ENCODE measurements at regions not wholly inside any gene's neighbourhood (a gene's known extent, or its start where the extent isn't known, plus 50 kb on each side); places are given as distances from the start of the nearest gene placed in this dataset.
A peak's percentile ranks its signal among the peaks of the same experiment; 100 is the strongest.
"Not testable (repeated sequence)": the region's sequence is repeated elsewhere in the genome, so short reads cannot be mapped to it uniquely, and the experiment has no call there.

- DNase-seq: no peak
- intact Hi-C loops (cut with DNase I; ENCODE audit: low total_unique reads) (no loop called here), in situ Hi-C loops (cut with MboI; ENCODE audit: low sequenced_read_pairs in 4 of 4) (no loop called here)
- Histone ChIP-seq H3K27ac (no peak overlapping the region), H3K4me1 (no peaks in the 10 kb centered on the region), H3K27me3 (peaks cover 0 to 10% (median 2%) of the 10 kb centered on the region in 3 donors), H3K36me3 (no peaks in the 10 kb centered on the region), H3K4me3 (no peak overlapping the region), H3K9me3 (no peaks in the 10 kb centered on the region)
- no peak for ATAC-seq
- no peak for TF ChIP-seq POLR2A (IDR thresholded peaks at IDR 0.05)
- TF ChIP-seq, protein P1, sequence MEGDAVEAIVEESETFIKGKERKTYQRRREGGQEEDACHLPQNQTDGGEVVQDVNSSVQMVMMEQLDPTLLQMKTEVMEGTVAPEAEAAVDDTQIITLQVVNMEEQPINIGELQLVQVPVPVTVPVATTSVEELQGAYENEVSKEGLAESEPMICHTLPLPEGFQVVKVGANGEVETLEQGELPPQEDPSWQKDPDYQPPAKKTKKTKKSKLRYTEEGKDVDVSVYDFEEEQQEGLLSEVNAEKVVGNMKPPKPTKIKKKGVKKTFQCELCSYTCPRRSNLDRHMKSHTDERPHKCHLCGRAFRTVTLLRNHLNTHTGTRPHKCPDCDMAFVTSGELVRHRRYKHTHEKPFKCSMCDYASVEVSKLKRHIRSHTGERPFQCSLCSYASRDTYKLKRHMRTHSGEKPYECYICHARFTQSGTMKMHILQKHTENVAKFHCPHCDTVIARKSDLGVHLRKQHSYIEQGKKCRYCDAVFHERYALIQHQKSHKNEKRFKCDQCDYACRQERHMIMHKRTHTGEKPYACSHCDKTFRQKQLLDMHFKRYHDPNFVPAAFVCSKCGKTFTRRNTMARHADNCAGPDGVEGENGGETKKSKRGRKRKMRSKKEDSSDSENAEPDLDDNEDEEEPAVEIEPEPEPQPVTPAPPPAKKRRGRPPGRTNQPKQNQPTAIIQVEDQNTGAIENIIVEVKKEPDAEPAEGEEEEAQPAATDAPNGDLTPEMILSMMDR (IDR thresholded peaks at IDR 0.05 in 4 of 5, conservative IDR thresholded peaks at IDR 0.05 in 1 of 5): no peak
These were observed 130.3 kb downstream of the ADRA2C start for GRCh38 chr4:3896441-3896840.

DNA sequence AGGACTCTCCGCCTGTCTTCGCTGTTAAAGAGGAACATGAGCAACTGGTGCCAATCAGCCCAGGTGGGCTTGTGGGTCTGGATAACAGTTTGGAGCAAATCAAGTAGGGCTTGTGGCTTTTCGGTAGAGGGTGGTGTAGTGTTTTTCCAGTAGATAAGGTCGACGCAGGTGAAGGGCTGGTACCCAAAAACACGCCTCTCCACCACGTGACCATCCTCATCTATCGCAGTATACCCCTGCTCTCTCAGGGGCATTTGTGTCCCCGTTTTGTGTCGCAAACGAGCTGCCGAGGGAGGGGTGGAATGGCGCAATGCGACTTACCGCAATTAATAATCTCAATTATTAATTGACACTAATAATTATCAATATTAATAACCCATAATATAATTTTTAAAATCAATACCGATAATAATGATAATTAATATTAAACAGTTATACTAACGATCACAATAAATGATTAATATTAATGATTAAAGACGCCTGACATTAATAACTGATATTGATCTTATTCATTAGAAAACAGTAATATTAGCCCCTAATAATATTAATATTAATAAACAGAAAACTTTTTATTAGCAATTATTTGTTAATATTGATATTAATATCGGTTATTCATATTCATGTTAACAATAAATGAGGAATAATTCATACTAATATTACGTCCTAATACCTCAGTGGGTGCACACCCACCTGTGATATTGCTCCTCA, 130.8 kb downstream of the ADRA2C start:
- H3K9me3 ChIP-seq; H3K27me3 ChIP-seq; H3K27ac ChIP-seq; H3K4me3 ChIP-seq; intact Hi-C loops (cut with DNase I; ENCODE audit: low total_unique reads); DNase-seq; H3K4me1 ChIP-seq; H3K36me3 ChIP-seq; ATAC-seq; in situ Hi-C loops (cut with MboI; ENCODE audit: low sequenced_read_pairs in 4 of 4): not testable (repeated sequence)

DNA sequence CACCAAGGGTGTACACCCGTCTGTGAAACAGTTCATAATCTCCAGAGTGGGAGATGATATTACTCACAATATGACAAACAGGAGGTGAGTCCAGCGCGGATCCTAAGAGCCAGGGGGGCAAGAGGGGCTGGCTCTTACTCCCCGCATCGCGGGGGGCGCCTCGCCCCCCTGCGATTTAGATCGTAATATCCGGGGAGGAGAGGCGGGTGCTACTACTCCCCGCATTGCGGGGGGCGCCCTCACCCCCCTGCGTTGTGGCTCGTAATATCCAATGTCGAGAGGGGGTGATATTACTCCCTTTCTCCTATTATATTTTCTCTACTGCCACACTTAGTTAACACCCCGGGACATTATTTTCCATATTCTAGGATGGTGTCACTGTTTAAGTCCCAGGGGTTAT, 131.9 kb downstream of the ADRA2C start:
- no peak for DNase-seq
- intact Hi-C loops (cut with DNase I; ENCODE audit: low total_unique reads) (no loop called here), in situ Hi-C loops (cut with MboI; ENCODE audit: low sequenced_read_pairs in 4 of 4) (no loop called here)
- Histone ChIP-seq H3K4me3 (no peak overlapping the region), H3K27me3 (peaks cover 0 to 7% (median 2%) of the 10 kb centered on the region in 3 donors), H3K4me1 (no peaks in the 10 kb centered on the region), H3K27ac (no peak overlapping the region), H3K9me3 (no peaks in the 10 kb centered on the region), H3K36me3 (no peaks in the 10 kb centered on the region)
- no peak for TF ChIP-seq POLR2A (IDR thresholded peaks at IDR 0.05)
- TF ChIP-seq, protein P1 (IDR thresholded peaks at IDR 0.05 in 4 of 5, conservative IDR thresholded peaks at IDR 0.05 in 1 of 5): no peak
- ATAC-seq: no peak

GRCh38 chr4:3898928-3899327, 132.7 kb downstream of the ADRA2C start:
- H3K4me1 ChIP-seq; H3K9me3 ChIP-seq; H3K27ac ChIP-seq; intact Hi-C loops (cut with DNase I; ENCODE audit: low total_unique reads); H3K27me3 ChIP-seq; H3K4me3 ChIP-seq; ATAC-seq; DNase-seq; in situ Hi-C loops (cut with MboI; ENCODE audit: low sequenced_read_pairs in 4 of 4); H3K36me3 ChIP-seq: not testable (repeated sequence)

- intact Hi-C loops (cut with DNase I; ENCODE audit: low total_unique reads); H3K27ac ChIP-seq; H3K4me3 ChIP-seq; H3K36me3 ChIP-seq; ATAC-seq; H3K27me3 ChIP-seq; in situ Hi-C loops (cut with MboI; ENCODE audit: low sequenced_read_pairs in 4 of 4); H3K4me1 ChIP-seq; H3K9me3 ChIP-seq: not testable (repeated sequence)
- DNase-seq: peak in 1 of 2 donors; percentile 29
These were observed 138.2 kb downstream of the ADRA2C start for GRCh38 chr4:3904264-3904955.

GRCh38 chr4:3909616-3910015, 143.4 kb downstream of the ADRA2C start:
- H3K9me3 ChIP-seq; in situ Hi-C loops (cut with MboI; ENCODE audit: low sequenced_read_pairs in 4 of 4); intact Hi-C loops (cut with DNase I; ENCODE audit: low total_unique reads): not testable (repeated sequence)

DNA sequence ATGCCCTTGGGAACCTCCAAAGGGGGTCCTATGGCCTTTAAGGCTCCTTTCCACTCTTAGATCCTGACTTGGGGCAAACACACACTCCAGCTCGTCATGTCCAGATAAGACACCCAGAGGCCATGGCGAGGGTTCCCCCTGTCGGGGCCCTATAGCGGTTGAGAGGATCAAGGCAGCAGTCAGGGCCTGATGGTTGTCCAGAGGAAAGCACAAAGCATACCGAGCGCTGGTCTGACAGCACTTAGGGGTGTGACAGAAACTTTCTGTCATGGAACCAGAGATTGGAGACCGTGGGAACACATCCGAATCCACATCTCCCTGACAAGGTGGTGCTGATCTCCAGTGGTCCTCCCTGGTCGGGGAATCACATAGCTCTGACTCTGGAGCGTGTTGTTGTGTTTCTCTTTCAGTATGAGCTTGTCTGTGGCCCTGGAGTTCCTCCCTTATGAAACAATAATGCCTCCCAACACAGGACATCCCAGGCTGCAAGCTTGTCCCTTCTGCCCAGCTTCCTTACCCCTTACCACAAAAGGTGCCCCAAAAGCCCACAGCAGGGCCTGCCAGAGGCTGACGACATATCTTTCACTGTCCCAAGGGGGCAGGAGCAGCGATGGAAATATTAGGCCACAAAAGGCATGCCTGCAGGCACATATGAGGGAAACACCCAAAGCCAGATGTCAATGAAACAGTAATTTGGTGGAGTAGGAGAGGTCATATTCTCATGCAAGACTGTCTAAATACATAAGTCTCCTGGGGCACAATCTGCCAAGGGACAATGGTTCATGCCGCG, 144.2 kb downstream of the ADRA2C start:
- H3K9me3 ChIP-seq; DNase-seq; H3K4me1 ChIP-seq; H3K27ac ChIP-seq; ATAC-seq; H3K4me3 ChIP-seq; in situ Hi-C loops (cut with MboI; ENCODE audit: low sequenced_read_pairs in 4 of 4); intact Hi-C loops (cut with DNase I; ENCODE audit: low total_unique reads); H3K36me3 ChIP-seq; H3K27me3 ChIP-seq: not testable (repeated sequence)

More at GRCh38 chr4:3909616-3910015, 143.4 kb downstream of the ADRA2C start:
- not testable (repeated sequence) for H3K4me3 ChIP-seq, DNase-seq, H3K36me3 ChIP-seq, H3K4me1 ChIP-seq, H3K27ac ChIP-seq, H3K27me3 ChIP-seq, ATAC-seq

Data from gastrocnemius medialis (tissue), 4 donors.